PC-3 (cell line): ENCODE measurements at regions not wholly inside any gene's neighbourhood (a gene's known extent, or its start where the extent isn't known, plus 50 kb on each side); places are given as distances from the start of the nearest gene placed in this dataset.

ENCODE experiments used
- CTCF ChIP-seq: fragments of 300-600 bp; sonication (generic); conservative IDR thresholded peaks from 2 replicates; pipeline ENCODE4 v1.5.1; 2017; ENCODE audit warnings: antibody characterized with exemption, low read depth, mild to moderate bottlenecking, low read length
- EZH2 ChIP-seq: fragments of 300-600 bp; sonication (generic); IDR thresholded peaks from one replicate; pipeline ENCODE4 v1.6.1; 2017; ENCODE audit warnings: antibody characterized with exemption, mild to moderate bottlenecking, low read length; ENCODE audit not compliant: unreplicated experiment

GRCh38 chr12:40505327-40505726 lies 186.9 kb upstream of the CNTN1 start:
- no peak for TF ChIP-seq CTCF
- no peak for TF ChIP-seq EZH2
